ENCODE measurements at regions not wholly inside any gene's neighbourhood (a gene's known extent, or its start where the extent isn't known, plus 50 kb on each side); places are given as distances from the start of the nearest gene placed in this dataset.

DNA sequence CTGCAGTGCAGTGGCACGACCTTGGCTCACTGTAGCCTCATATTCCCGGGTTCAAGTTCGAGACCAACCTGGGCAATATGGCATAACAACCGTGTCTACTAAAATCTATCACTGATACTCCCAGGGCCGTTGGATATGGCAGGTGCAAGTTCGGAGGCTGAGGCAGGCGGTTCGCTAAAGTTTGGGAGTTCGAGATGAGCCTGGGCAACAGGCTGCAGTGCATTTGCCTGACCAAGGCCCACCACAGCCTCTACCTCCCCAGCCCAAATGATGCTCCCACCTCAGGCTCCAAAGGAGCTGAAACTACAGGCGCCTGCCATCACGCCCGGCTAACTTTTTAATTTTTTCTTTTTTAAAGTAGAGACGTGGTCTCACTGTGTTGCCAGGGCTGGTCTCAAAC is 177.1 kb upstream of the ALG10B start:
- DNase-seq = no peak

DNA sequence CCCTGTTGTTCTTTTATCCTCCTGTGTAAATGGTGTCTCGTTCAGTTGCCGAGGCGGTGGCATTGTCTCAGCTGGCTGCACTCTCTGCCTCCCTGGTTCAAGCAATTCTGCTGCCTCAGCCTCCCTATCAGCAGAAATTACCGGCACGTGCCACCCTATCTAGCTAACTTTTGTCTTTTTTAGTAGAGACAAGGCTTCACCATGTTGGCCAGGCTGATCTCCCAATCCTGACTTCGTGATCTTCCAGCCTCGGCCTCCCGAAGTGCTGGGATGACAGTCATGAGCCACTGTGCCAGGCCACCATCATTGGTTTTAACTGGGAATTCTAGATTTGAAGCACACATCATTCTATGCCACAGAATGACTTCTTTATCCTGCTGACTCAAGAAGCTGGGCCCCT is 175.3 kb upstream of the ALG10B start:
- no peak for DNase-seq

DNA sequence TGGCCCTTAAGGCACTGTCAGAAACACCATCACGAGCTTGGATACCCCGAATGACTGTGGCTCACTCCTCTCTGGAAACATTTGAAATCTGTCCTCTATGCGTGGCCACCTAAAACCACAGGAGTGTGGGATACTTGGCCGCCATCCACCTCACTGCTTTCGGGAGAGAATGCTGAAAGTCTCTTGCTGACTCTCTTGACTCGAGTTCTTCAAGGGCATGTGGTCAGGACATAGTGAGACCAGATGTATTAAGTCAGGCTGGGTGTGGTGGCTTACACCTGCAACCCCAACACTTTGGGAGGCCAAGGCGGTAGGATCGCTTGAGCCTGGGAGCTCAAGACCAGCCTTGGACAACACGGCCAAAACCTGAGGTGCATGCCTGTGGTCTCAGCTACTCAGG is 174.7 kb upstream of the ALG10B start:
- no peak for DNase-seq

DNA sequence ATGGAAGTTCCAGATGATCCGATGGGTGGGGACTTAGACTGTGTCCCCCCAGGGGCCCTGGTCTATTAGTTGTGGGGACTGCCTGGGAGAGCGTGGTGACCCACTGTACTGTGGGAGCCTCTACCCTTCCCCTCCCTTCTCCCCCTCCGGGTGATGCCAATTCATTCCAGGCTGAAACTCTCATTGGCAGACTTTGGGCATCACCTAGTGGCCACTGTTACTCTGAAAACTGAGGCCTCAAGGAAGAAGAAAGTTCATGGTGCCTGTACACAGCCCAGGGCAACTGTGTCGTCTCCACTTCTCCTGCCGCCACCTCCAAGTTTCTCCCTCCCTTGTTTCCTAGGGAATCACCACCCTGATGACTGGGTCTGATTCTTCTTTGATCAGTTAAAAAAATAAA is 173.6 kb upstream of the ALG10B start:
- DNase-seq = no peak

DNA sequence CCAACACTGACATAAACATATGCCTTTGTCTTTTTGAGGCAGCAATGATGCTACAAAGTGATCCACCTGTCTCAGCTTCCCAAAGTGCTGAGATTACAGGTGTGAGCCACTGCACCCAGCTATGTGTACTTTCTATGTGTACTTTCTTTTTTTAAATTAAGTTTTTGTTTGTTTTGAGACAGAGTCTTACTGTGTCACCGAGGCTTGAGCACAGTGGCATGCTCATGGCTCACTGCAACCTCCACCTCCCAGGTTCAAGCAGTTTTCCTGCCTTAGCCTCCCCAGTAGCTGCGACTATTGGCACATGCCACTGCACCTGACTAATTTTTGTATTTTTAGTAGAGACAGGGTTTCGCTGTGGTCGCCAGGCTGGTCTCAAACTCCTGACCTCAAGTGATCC is 172.5 kb upstream of the ALG10B start:
- DNase-seq = no peak

DNA sequence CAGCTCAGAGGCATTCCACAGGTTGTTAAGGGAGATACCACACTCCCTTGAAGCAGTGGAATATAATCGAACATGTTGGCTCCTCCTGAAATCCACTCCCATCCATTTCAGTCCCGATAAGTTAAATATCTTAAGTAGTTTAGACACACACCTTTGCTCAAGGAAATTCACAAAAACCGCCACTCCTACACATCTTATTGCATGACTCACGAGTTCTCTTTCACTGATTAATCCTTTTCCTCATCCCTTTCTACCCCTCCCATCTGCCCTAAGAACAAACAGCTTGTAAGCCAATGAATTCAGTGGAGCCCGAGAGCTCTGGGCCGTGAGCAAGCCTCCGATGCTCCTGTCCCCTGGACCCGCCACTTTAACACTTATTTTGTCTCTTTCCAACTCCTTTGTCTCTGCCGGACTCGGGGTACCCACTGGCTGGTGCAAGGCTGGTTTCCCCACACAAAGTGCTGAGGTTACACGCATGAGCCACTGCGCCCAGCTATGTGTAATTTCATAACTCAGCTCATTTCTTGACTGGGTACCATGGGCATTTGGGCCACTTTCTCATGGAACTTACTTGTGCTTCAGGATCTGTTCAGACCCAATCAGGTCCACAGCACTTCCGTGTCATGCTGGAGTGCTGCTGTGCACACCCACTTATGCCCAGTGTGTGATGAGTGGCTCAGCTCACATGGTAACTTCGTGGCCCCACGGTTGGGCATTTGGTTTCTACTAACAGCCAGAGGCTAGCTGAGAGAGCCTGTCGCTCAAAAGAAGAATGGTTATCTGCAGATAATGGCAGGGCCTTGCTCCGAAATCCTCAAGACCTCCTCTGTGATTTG is 171.8 kb upstream of the ALG10B start:
- no peak for DNase-seq

DNA sequence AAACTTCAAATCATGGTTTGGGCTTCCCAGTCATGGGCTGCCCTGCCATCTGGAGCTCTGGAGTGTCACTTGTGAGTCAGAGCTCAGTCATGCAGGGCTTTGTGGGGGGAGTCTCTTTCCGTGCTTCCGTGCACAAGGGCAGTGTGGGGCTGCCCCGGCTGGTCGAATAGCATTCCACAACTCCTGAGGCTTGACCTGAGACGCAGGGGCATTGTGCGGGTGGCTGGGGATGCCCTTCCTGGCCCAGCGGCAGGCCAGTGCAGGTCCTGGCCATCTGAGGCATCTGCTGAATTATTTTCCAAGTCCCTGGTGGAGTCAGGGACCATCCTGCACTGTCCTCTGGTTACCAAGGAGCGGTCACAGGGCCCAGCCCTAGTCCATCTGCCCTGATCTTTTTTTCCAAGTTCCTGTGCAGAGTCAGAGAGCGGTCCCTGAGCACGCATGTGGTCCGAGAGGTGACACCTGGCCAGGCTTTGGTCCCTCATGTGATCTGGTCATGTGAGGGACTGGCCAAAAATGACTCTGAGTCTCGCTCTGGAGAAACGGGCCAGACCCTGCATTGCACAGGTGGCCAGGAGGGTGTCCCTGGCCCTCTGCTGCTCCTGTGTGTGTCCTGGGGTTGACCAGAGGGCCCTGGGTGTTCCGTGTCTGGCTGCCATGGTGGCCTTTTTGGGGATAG is 167.0 kb upstream of the ALG10B start:
- no peak for DNase-seq

DNA sequence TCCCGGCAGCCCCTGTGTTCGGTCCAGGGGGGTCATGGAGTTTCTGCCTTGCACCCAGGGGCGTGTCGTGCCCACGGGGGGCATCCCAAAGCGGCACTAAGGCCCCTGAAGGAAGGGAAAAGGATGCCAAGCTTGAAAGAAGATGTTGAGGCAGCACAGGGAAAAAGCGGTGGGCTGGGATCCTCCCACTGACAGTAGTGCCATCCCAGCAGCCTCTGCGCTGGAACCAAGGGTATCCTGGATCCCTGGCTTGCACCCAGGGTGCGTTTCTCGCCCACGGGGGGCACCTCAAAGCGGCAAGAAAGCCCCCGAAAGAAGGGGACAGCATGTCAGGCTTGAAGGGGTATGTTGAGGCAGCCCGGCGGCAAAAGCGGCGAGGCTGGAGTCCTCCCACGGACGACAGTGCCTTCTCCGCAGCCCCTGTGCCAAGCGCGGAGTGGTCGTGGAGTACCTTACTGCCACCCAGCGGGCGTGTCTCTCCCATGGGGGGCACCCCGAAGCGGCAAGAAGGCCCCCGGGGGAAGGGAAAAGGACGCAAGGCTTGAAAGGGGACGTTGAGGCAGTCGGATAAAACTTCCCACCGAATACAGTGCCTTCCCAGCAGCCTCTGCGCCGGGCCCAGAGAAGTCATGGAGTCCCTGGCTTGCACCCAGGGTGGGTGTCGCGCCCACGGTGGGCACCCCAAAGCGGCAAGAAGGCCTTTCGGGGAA is 164.4 kb upstream of the ALG10B start:
- no peak for DNase-seq

DNA sequence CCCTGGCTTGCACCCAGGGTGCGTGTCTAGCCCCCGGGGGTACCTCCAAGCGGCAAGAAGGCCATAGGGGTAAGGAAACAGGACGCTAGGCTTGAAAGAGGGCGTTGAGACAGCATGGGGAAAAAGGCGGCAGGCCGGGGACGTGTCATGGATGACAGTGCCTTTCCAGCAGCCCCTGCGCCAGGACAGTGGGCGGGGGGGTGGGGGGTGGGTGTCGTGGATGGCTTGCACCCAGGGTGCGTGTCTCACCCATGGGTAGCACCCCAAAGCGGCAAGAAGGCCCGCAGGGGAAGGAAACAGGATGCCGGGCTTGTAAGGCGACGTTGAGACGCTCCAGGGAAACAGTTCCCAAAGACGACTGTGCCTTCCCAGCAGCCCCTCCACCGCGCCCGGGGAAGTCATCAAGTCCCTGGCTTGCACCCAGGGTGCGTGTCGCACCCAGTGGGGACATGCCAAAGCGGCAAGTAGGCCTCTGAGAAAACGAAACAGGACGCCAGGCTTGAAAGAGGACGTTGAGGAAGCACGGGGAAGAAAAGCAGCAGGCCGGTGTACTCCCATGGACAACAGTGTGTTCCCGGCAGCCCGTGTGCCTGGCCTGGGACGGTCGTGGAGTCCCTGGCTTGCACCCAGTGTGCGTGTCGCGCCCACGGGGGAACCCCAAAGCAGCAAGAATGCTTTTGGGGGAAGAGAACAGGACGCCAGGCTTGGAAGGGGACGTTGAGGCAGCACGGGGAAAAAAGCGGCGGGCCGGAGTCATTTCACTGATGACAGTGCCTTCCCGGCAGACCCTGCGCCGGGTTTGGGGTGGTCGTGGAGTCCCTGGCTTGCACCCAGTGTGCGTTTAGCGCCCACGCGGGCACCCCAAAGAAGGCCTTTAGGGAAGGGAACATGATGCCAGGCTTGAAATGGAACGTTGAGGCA is 163.5 kb upstream of the ALG10B start:
- no peak for DNase-seq

DNA sequence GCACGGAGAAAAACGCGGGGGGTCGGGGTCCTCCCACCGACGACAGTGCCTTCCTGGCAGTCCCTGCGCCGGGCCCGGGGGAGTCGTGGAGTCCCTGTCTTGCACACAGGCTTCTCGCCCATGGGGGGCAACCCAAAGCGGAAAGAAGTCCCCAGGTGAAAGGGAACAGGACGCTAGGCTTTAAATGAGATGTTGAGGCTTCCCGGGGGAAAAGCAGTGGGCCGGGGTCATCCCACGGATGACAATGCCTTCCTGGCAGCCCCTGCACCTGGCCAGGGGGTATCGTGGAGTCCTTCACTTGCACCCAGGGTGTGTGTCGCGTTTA is 162.9 kb upstream of the ALG10B start:
- DNase-seq = no peak

DNA sequence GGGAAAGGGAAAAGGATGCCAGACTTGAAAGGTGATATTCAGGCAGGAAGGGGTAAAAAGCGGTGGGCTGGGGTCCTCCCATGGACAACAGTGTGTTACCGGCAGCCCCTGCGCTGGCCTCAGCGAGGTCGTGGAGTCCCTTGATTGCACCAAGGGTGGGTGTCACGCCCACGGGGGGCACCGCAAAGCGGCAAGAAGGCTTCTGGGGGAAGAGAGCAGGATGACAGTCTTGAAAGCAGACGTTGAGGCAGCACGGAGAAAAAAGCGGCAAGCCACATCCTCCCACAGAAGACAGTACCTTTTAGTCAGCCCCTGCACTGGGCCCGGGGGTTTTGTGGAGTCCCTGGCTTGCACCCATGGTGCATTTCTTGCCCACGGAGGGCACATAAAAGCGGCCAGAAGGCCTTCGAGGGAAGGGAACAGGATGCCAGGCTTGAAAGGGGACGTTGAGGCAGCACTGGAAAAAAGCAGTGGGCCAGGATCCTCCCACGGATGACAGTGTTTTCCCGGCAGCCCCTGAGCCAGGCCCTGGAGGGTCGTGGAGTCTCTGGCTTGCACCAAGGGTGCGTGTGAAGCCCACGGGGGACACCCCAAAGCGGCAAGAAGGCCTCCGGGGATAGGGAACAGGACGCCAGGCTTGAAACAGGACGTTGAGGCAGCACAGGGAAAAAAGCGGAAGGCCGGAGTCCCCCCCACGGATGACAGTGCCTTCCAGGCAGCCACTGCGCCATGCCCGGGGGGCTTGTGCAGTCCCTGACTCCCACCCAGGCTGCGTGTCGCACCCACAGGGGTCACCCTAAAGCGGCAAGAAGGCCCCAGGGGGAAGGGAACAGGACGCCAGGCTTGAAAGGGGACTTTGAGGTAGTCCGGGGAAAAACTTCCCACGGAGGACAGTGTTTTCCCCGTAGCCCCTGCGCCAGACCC is 162.2 kb upstream of the ALG10B start:
- DNase-seq = no peak

DNA sequence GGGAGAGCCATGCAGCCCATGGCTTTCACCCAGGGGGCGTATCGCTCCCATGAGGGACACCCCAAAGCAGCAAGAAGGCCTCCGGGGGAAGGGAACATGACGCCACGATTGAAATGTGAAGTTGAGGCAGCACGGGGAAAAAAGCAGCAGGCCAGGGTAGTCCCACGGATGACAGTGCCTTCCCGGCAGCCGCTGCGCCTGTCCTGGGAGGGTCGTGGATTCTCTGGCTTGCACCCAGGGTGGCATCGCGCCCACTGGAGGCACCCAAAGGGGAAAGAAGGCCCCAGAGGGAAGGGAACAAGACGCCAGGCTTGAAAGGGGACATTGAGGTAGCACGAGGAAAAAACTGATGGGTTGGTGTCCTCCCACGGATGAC is 161.6 kb upstream of the ALG10B start:
- DNase-seq = no peak

DNA sequence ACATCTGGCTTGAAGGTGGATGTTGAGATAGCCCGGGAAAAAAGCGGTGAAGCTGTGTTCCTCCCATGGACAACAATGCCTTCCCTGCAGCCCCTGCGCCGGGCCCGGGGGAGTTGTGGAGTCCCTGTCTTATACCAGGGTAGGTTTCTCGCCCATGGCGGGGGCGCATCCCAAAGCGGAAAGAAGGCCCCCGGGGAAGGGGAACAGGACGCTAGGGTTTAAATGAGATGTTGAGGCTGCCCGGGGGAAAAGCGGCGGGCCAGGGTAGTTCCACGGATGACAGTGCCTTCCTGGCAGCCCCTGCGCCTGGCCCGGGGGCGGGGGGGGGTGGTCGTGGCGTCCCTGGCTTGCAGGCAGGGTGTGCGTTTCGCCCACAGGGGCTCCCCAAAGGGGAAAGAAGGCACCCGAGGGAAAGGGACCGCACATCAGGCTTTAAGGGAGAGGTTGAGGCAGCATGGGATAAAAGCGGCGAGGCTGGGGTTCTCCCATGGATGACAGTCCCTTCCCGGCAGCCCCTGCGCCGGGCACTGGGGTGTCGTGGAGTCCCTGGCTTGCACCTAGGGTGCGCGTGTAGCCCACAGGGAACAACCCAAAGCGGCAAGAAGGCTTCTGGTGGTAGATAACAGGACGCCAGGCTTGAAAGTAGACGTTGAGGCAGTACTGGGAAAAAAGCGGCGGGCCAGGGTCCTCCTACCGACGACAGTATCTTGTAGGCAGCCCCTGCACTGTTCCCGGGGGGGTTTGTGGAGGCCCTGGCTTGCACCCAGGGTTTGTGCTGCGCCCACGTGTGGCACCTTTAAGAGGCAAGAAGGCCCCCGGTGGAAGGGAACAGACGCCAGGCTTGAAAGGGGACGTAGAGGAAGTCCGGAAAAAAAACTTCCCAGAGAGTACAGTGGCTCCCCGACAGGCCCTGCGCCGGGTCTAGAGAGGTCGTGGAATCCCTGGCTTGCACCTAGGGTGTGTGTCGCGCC is 160.8 kb upstream of the ALG10B start:
- no peak for DNase-seq

DNA sequence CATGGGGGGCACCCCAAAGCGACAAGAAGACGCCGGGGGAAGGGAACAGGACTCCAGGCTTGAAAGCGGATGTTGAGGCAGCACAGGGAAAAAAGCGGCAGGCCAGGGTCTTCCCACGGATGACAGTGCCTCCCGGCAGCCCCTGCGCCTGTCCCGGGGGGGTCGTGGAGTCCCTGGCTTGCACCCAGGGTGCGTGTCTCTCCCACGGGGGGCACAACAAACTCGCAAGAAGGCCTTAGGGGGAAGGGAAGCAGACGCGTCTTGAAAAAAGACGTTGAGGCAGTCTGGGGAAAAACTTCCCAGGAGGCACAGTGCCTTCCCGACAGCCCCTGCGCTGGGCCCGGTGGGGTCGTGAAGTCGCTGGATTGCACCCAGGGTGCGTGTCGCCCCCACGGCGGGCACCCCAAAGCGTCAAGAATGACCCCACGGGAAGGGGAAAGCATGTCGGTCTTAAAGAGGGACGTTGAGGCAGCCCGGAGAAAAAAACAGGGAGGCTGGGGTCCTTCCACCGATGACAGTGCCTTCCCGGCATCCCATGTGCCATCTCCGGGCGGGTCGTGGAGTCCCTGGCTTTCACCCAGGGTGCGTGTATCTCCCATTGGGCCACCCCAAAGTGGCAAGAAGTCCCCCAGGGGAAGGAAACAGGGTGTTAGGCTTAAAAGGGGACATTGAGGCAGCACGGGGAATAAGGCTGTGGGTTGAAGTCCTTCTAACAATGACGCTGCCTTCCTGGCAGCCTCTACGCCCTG is 159.9 kb upstream of the ALG10B start:
- no peak for DNase-seq

DNA sequence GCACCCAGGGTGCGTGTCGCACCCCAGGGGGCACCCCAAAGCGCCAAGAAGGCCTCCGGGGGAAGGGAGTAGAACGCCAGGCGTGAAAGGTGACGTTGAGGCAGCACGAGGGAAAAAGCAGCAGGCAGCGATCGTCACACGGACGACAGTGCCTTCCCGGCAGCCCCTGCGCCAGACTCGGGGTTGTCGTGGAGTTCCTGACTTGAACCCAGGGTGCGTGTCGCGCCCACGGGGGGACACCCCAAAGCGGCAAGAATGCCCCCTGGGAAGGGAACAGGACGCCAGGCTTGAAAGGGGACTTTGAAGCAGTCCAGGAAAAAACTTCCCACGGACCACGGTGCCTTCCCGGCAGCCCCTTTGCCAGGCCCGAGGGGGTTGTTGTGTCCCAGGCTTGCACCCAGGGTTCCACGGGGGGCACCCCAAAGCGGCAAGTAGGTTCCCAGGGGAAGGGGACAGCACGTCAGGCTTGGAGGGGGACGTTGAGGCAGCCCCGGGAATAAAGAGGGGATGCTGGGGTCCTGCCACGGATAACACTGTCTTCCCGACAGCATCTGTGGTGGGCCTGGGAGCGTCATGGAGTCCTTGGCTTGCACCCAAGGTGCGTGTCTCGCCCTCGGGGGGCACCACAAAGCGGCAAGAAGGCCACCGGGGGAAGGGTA is 159.2 kb upstream of the ALG10B start:
- no peak for DNase-seq

DNA sequence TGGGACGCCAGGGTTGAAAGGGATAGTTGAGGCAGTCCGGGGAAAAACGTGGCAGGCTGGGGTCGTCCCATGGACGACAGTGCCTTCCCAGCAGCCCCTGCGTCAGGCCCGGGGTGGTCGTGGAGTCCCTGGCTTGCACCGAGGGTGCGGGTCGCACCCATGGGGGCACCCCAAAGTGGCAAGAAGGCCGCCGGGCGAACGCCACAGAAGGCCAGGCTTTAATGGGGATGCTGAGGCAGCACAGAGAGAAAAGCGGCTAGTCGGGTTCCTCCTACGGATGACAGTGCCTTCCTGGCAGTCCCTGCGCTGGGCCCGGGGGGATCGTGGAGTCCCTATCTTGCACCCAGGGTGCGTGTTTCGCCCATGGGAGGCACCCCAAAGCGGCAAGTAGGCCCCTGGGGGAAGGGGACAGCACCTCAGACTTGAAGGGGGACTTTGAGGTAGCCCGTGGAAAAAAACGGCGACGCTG is 158.6 kb upstream of the ALG10B start:
- no peak for DNase-seq

DNA sequence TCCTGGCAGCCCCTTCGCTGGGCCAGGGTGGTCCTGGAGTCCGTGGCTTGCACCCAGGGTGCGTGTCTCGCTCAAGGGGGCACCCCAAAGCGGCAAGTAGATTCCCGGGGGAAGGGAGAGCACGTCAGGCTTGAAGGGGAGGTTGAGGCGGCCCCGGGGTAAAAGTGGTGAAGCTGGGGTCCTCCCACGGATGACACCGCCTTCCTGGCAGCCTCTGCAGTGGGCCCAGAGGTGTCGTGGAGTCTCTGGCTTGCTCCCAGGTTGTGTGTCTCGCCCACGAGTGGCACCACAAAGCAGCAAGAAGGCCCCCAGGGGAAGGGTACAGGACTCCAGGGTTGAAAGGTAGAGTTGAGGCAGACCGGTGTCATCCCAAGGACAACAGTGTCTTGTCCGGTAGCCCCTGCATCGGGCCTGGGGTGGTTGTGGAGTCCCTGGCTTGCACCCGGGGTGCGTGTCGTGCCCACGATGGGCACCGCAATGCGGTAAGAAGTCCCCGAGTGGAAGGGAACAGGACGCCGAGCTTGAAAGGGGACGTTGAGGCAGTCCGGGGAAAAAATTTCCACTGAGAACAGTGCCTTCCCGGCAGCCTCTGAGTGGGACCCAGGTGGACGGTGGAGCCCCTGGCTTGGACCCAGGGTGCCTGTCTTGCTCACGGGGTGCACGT is 158.0 kb upstream of the ALG10B start:
- DNase-seq = no peak

DNA sequence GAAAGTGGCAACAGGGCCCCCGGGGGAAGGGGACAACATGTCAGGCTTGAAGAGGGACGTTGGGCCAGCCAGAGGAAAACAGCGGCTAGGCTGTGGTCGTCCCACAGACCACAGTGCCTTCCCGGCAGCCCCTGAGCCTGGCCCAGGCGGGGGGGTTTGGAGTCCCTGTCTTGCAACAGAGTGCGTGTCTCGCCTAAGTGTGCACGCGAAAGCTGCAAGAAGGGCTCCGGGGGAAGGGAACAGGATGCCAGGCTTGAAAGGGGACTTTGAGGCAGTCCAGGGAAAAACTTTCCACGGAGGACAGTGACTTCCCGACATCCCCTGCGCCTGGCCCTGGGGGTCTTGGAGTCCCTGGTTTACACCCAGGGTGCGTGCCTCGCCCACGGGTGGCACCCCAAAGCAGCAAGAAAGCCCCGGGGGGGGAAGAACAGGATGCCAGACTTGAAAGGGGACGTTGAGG is 157.5 kb upstream of the ALG10B start:
- no peak for DNase-seq
